H9 (cell line): ENCODE measurements at regions not wholly inside any gene's neighbourhood (a gene's known extent, or its start where the extent isn't known, plus 50 kb on each side); places are given as distances from the start of the nearest gene placed in this dataset.

Experiments used
- DNase-seq: peaks from one replicate; pipeline ENCODE4 v3.0.0-alpha.2; 2017
- H2AFZ ChIP-seq: one replicate; pipeline ENCODE4 v1.6.1; 2013; ENCODE audit warnings: mild to moderate bottlenecking, low read length, control low read depth, moderate library complexity
- H2AK5ac ChIP-seq: 2 replicates; pipeline ENCODE4 v1.6.1; 2013; ENCODE audit warnings: low read length, control low read depth, mixed read lengths; ENCODE audit not compliant: insufficient read length
- H2BK120ac ChIP-seq: one replicate; pipeline ENCODE4 v1.6.1; 2013; ENCODE audit warnings: low read depth, mild to moderate bottlenecking, low read length, control low read depth, inconsistent platforms; ENCODE audit not compliant: poor library complexity, severe bottlenecking
- H2BK12ac ChIP-seq: 2 replicates; pipeline ENCODE4 v1.6.1; 2013; ENCODE audit warnings: low read length, control low read depth, mixed read lengths, low read depth; ENCODE audit not compliant: insufficient read length
- H2BK15ac ChIP-seq: 2 replicates; pipeline ENCODE4 v1.6.1; 2013; ENCODE audit warnings: low read depth, low read length, control low read depth
- H2BK20ac ChIP-seq: one replicate; pipeline ENCODE4 v1.6.1; 2013; ENCODE audit warnings: low read depth, mild to moderate bottlenecking, low read length, control low read depth, inconsistent platforms; ENCODE audit not compliant: poor library complexity, severe bottlenecking
- H2BK5ac ChIP-seq: 2 replicates; pipeline ENCODE4 v1.6.1; 2013; ENCODE audit warnings: low read length, control low read depth, mixed read lengths; ENCODE audit not compliant: insufficient read length
- H3K14ac ChIP-seq: 2 replicates; pipeline ENCODE4 v1.6.1; 2013; ENCODE audit warnings: low read length, control low read depth; ENCODE audit not compliant: insufficient read depth
- H3K18ac ChIP-seq: 2 replicates; pipeline ENCODE4 v1.6.1; 2013; ENCODE audit warnings: low read depth, mild to moderate bottlenecking, mixed read lengths, low read length, control low read depth; ENCODE audit not compliant: insufficient read length
- H3K23ac ChIP-seq: 2 replicates; pipeline ENCODE4 v1.6.1; 2013; ENCODE audit warnings: low read length, control low read depth, mixed read lengths, low read depth; ENCODE audit not compliant: insufficient read length
- H3K23me2 ChIP-seq: 2 replicates; pipeline ENCODE4 v1.6.1; 2013; ENCODE audit warnings: low read depth, mild to moderate bottlenecking, mixed read lengths, low read length, control low read depth; ENCODE audit not compliant: insufficient read length, poor library complexity, severe bottlenecking
- H3K27ac ChIP-seq: 2 replicates; pipeline ENCODE4 v1.5.1; 2013; ENCODE audit warnings: low read length, control low read depth, mixed read lengths, low read depth; ENCODE audit not compliant: insufficient read length
- H3K27me3 ChIP-seq: 2 replicates; pipeline ENCODE4 v1.6.1; 2013; ENCODE audit warnings: low read length, control low read depth, inconsistent platforms; ENCODE audit not compliant: insufficient read depth
- H3K4ac ChIP-seq: 2 replicates; pipeline ENCODE4 v1.6.1; 2013; ENCODE audit warnings: low read depth, mild to moderate bottlenecking, control low read depth, inconsistent platforms, low read length, moderate library complexity
- H3K4me1 ChIP-seq: 2 replicates; pipeline ENCODE4 v1.6.1; 2013; ENCODE audit warnings: low read length, control low read depth, inconsistent platforms; ENCODE audit not compliant: insufficient read depth
- H3K4me2 ChIP-seq: 2 replicates; pipeline ENCODE4 v1.6.1; 2013; ENCODE audit warnings: low read length, control low read depth, mixed read lengths; ENCODE audit not compliant: insufficient read length, insufficient read depth
- H3K56ac ChIP-seq: 2 replicates; pipeline ENCODE4 v1.6.1; 2013; ENCODE audit warnings: low read depth, mild to moderate bottlenecking, mixed read lengths, low read length, control low read depth; ENCODE audit not compliant: insufficient read length
- H3K79me1 ChIP-seq: 2 replicates; pipeline ENCODE4 v1.6.1; 2013; ENCODE audit warnings: low read depth, mild to moderate bottlenecking, moderate library complexity, low read length, control low read depth, inconsistent platforms; ENCODE audit not compliant: insufficient read depth, poor library complexity, severe bottlenecking
- H3K79me2 ChIP-seq: 2 replicates; pipeline ENCODE4 v1.6.1; 2013; ENCODE audit warnings: low read length, control low read depth, inconsistent platforms; ENCODE audit not compliant: insufficient read depth
- H3K9ac ChIP-seq: 2 replicates; pipeline ENCODE4 v1.6.1; 2013; ENCODE audit warnings: low read length, control low read depth, mixed read lengths; ENCODE audit not compliant: insufficient read length; ENCODE audit errors: extremely low read depth
- H3K9me3 ChIP-seq: one replicate; pipeline ENCODE4 v1.6.1; 2013; ENCODE audit warnings: low read depth, low read length, inconsistent platforms; ENCODE audit not compliant: control insufficient read depth
- H3T11ph ChIP-seq: one replicate; pipeline ENCODE4 v1.6.1; 2013; ENCODE audit warnings: mild to moderate bottlenecking, low read length, control low read depth, inconsistent platforms
- H4K20me1 ChIP-seq: one replicate; pipeline ENCODE4 v1.6.1; 2013; ENCODE audit not compliant: control insufficient read depth, insufficient read length, insufficient read depth
- H4K5ac ChIP-seq: 2 replicates; pipeline ENCODE4 v1.6.1; 2013; ENCODE audit warnings: low read depth, mild to moderate bottlenecking, mixed read lengths, low read length, control low read depth; ENCODE audit not compliant: insufficient read length
- H4K8ac ChIP-seq: replicated peaks from 2 replicates; pipeline ENCODE4 v1.6.1; 2013; ENCODE audit warnings: low read length, control low read depth, mixed read lengths, low read depth; ENCODE audit not compliant: insufficient read length
- H4K91ac ChIP-seq: 2 replicates; pipeline ENCODE4 v1.6.1; 2013; ENCODE audit warnings: low read depth, mild to moderate bottlenecking, moderate library complexity, mixed read lengths, low read length, control low read depth; ENCODE audit not compliant: insufficient read length
- H3K27ac Mint-ChIP-seq, 3 experiments: 2 replicates in 2 of 3; 3 replicates in 1 of 3; pipeline ENCODE4 v1.8.0; 2020 to 2021; ENCODE audit warnings: mixed read lengths in 3 of 3, mild to moderate bottlenecking in 1 of 3, moderate library complexity in 1 of 3
- H3K27me3 Mint-ChIP-seq: 2 replicates; pipeline ENCODE4 v1.8.0; 2021; ENCODE audit warnings: low read depth, mild to moderate bottlenecking, moderate library complexity, mixed read lengths
- H3K36me3 Mint-ChIP-seq, 3 experiments: 2 replicates in 2 of 3; 3 replicates in 1 of 3; pipeline ENCODE4 v1.8.0; 2020 to 2021; ENCODE audit warnings: low read depth in 3 of 3, mixed read lengths in 3 of 3; ENCODE audit not compliant: insufficient read depth in 1 of 3
- H3K4me1 Mint-ChIP-seq, 2 experiments: 2 replicates each; pipeline ENCODE4 v1.8.0; 2020; ENCODE audit warnings: mixed read lengths in 2 of 2
- H3K4me3 Mint-ChIP-seq, 2 experiments: 2 replicates in 1 of 2; 3 replicates in 1 of 2; pipeline ENCODE4 v1.8.0; 2020 to 2021; ENCODE audit warnings: mild to moderate bottlenecking in 2 of 2, mixed read lengths in 2 of 2, moderate library complexity in 1 of 2
- H3K9me3 Mint-ChIP-seq, 2 experiments: 2 replicates in 1 of 2; 3 replicates in 1 of 2; pipeline ENCODE4 v1.8.0; 2020; ENCODE audit warnings: mild to moderate bottlenecking in 2 of 2, mixed read lengths in 2 of 2, moderate library complexity in 1 of 2
- CTCF ChIP-seq: fragments of 200-600 bp; sonication (generic); conservative IDR thresholded peaks from 3 replicates; pipeline ENCODE4 v1.8.0; 2021; ENCODE audit warnings: antibody characterized with exemption, mild to moderate bottlenecking
- WGBS: extraction: QIAGEN DNeasy Blood & Tissue Kit; methylation state at CpG from one replicate; pipeline ENCODE4 v1.1.7; 2013; ENCODE audit warnings: missing lambda C conversion rate, low lambda C conversion rate, mixed read lengths; ENCODE audit not compliant: insufficient read length; ENCODE audit errors: extremely low coverage; 5-methylcytosine and 5-hydroxymethylcytosine counted together

- H2AFZ ChIP-seq, result no peak overlapping the region
- H3K79me1 ChIP-seq, result no peaks in the 10 kb centered on the region
- no peak overlapping the region for H2BK15ac ChIP-seq
- H3K4me2 ChIP-seq, result no peak overlapping the region
- H3K23ac ChIP-seq, result no peak overlapping the region
- H3K79me2 ChIP-seq, result no peaks in the 10 kb centered on the region
- Mint-ChIP-seq H3K4me3 (no peak overlapping the region), H3K27ac (no peak overlapping the region), H3K27me3 (peaks cover 2% of the 10 kb centered on the region), H3K4me1 (peaks cover 38 to 40% of the 10 kb centered on the region in 2 experiments), H3K9me3 (no peaks in the 10 kb centered on the region; a peak in 1 of 5 replicates), H3K36me3 (no peaks in the 10 kb centered on the region; a peak in 1 of 7 replicates)
- H2BK12ac ChIP-seq, result no peak overlapping the region
- H4K20me1 ChIP-seq, result no peaks in the 10 kb centered on the region
- no peak overlapping the region for H4K5ac ChIP-seq
- no peak overlapping the region for H3K27ac ChIP-seq
- H3K56ac ChIP-seq, result no peak overlapping the region
- no CpG with 5 or more reads among the region's 2 CpGs for WGBS
- H2AK5ac ChIP-seq, result no peak overlapping the region
- H3K9me3 ChIP-seq, result no peaks in the 10 kb centered on the region
- no peak overlapping the region for H3K4ac ChIP-seq
- H3K9ac ChIP-seq, result no peak overlapping the region
- no peak overlapping the region for H3K18ac ChIP-seq
- H3K23me2 ChIP-seq, result no peaks in the 10 kb centered on the region
- no peak overlapping the region for H2BK5ac ChIP-seq
- H3K14ac ChIP-seq, result no peak overlapping the region
- H3T11ph ChIP-seq, result no peak overlapping the region
- no peak overlapping the region for H2BK120ac ChIP-seq
- H4K8ac ChIP-seq, result no peak overlapping the region
- DNase-seq, result no peak
- H2BK20ac ChIP-seq, result no peak overlapping the region
- H3K27me3 ChIP-seq, result no peaks in the 10 kb centered on the region
- H3K4me1 ChIP-seq, result peaks cover 11% of the 10 kb centered on the region; the same call in 1 of the 2 replicates
- no peak for TF ChIP-seq CTCF
- H4K91ac ChIP-seq, result no peak overlapping the region
Measured at GRCh38 chr11:112794331-112794846, 166.8 kb upstream of the NCAM1 start.
